ENCODE measurements at regions not wholly inside any gene's neighbourhood (a gene's known extent, or its start where the extent isn't known, plus 50 kb on each side); places are given as distances from the start of the nearest gene placed in this dataset.

DNA sequence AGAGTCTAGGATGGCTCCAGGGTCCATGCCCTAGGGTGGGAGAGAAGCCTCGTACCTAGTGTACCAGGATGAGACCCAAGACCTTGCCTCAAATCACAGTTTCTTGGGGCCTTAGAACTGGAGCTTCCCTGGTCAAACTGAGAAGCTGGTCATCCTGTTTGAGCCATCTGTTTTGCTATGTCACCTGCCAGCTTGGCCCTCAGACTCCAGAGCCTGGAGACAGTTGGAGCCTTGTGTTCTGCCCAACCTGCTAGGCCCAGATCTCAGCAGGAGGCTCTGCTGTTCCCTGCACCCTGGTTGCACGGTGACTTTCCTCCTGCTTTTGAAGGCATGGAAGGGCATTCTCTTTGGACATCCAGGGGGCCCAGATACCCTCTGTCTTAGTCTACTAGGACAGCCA is 206.3 kb upstream of the ATP6AP2 start:
- TF ChIP-seq CTCF (IDR thresholded peaks at IDR 0.05) (no peak), POLR2A (IDR thresholded peaks at IDR 0.05) (no peak)
